ENCODE measurements at regions not wholly inside any gene's neighbourhood (a gene's known extent, or its start where the extent isn't known, plus 50 kb on each side); places are given as distances from the start of the nearest gene placed in this dataset.

- no peak for DNase-seq
Measured at GRCh38 chr5:165149431-165149830, 1644.0 kb downstream of the MAT2B start.

GRCh38 chr5:165152058-165152457 lies 1646.6 kb downstream of the MAT2B start:
- no peak for DNase-seq

- no peak for DNase-seq
Measured at GRCh38 chr5:165157219-165157618, 1651.8 kb downstream of the MAT2B start.

- DNase-seq, result no peak
Measured at GRCh38 chr5:165161204-165161603, 1655.8 kb downstream of the MAT2B start.

GRCh38 chr5:165163861-165164260 lies 1658.4 kb downstream of the MAT2B start:
- no peak for DNase-seq

- no peak for DNase-seq
Measured at GRCh38 chr5:165173651-165174050, 1668.2 kb downstream of the MAT2B start.

GRCh38 chr5:165175041-165175440 lies 1669.6 kb downstream of the MAT2B start:
- no peak for DNase-seq

- no peak for DNase-seq
Measured at GRCh38 chr5:165184183-165184582, 1678.8 kb downstream of the MAT2B start.

GRCh38 chr5:165185716-165186115 lies 1680.3 kb downstream of the MAT2B start:
- no peak for DNase-seq

- no peak for DNase-seq
Measured at GRCh38 chr5:165187815-165188214, 1682.4 kb downstream of the MAT2B start.

- no peak for DNase-seq
Measured at GRCh38 chr5:165188556-165189175, 1683.2 kb downstream of the MAT2B start.

- no peak for DNase-seq
Measured at GRCh38 chr5:165196961-165197360, 1691.5 kb downstream of the MAT2B start.

GRCh38 chr5:165201369-165201768 lies 1696.0 kb downstream of the MAT2B start:
- DNase-seq, result no peak

GRCh38 chr5:165201771-165202518 lies 1696.5 kb downstream of the MAT2B start:
- DNase-seq, result no peak

- DNase-seq, result no peak
Measured at GRCh38 chr5:165202519-165202910, 1697.1 kb downstream of the MAT2B start.

- DNase-seq, result no peak
Measured at GRCh38 chr5:165209101-165209727, 1703.8 kb downstream of the MAT2B start.

- no peak for DNase-seq
Measured at GRCh38 chr5:165224366-165225045, 1719.1 kb downstream of the MAT2B start.

- no peak for DNase-seq
Measured at GRCh38 chr5:165227515-165227914, 1722.1 kb downstream of the MAT2B start.

GRCh38 chr5:165228184-165228583 lies 1722.8 kb downstream of the MAT2B start:
- DNase-seq, result no peak

GRCh38 chr5:165231821-165232508 lies 1726.5 kb downstream of the MAT2B start:
- DNase-seq, result no peak

GRCh38 chr5:165232509-165233028 lies 1727.2 kb downstream of the MAT2B start:
- DNase-seq, result no peak

- DNase-seq, result no peak
Measured at GRCh38 chr5:165241811-165242210, 1736.4 kb downstream of the MAT2B start.

- no peak for DNase-seq
Measured at GRCh38 chr5:165242646-165243045, 1737.2 kb downstream of the MAT2B start.
